PC-3 (cell line): ENCODE measurements at regions not wholly inside any gene's neighbourhood (a gene's known extent, or its start where the extent isn't known, plus 50 kb on each side); places are given as distances from the start of the nearest gene placed in this dataset.

Experiments
- ATAC-seq: fragments of 200-7000 bp; cut with Tn5 transposase; 2 replicates; pipeline ENCODE4 v1.9.1; 2020; ENCODE audit warnings: mild to moderate bottlenecking, moderate library complexity
- BruUV-seq: library from RNA; stranded (reverse); fragments of 400-500 nt; replicated peaks from 2 replicates; lab custom pipeline; 2021; lab: Mats Ljungman, UMichigan
- CTCF ChIA-PET: fragments of 300-600 bp; sonication (Branson Sonifier 250); formaldehyde crosslinking; loops from one replicate; lab custom pipeline; 2022; ENCODE audit warnings: antibody characterized with exemption; lab: Charles Lee
- POLR2A ChIA-PET: fragments of 300-600 bp; sonication (Branson Sonifier 250); formaldehyde crosslinking; loops from one replicate; lab custom pipeline; 2022; ENCODE audit warnings: antibody characterized with exemption; ENCODE audit not compliant: unreplicated experiment; lab: Charles Lee
- DNase-seq: peaks from one replicate; pipeline ENCODE4 v3.0.0-alpha.2; 2015
- H2AFZ ChIP-seq: fragments of 300-600 bp; sonication (generic); 2 replicates; pipeline ENCODE4 v1.6.0; 2016; ENCODE audit warnings: antibody characterized with exemption, low read length
- H3F3A ChIP-seq: fragments of 300-600 bp; sonication (generic); one replicate; pipeline ENCODE4 v1.6.0; 2017; ENCODE audit warnings: antibody characterized with exemption, low read length, control low read depth, mild to moderate bottlenecking; ENCODE audit not compliant: unreplicated experiment
- H3K27ac ChIP-seq: fragments of 300-600 bp; sonication (generic); 2 replicates; pipeline ENCODE4 v1.5.1; 2016; ENCODE audit warnings: mild to moderate bottlenecking, low read length
- H3K27me3 ChIP-seq: fragments of 300-600 bp; sonication (generic); 2 replicates; pipeline ENCODE4 v1.6.1; 2016; ENCODE audit warnings: low read length, mixed read lengths
- H3K36me3 ChIP-seq: fragments of 300-600 bp; sonication (generic); 2 replicates; pipeline ENCODE4 v1.6.1; 2016; ENCODE audit warnings: low read depth, mixed run types, low read length, mixed read lengths
- H3K4me1 ChIP-seq: fragments of 300-600 bp; sonication (generic); 2 replicates; pipeline ENCODE4 v1.5.1; 2016; ENCODE audit warnings: low read length; ENCODE audit not compliant: insufficient read depth
- H3K4me2 ChIP-seq: fragments of 300-600 bp; sonication (generic); 2 replicates; pipeline ENCODE4 v1.6.0; 2016; ENCODE audit warnings: low read length
- H3K4me3 ChIP-seq: fragments of 300-600 bp; sonication (generic); 2 replicates; pipeline ENCODE4 v1.5.1; 2016; ENCODE audit warnings: mild to moderate bottlenecking, low read length, mixed read lengths
- H3K79me2 ChIP-seq: fragments of 300-600 bp; sonication (generic); 2 replicates; pipeline ENCODE4 v1.6.1; 2017; ENCODE audit warnings: low read length, mixed read lengths
- H3K9ac ChIP-seq: fragments of 300-600 bp; sonication (generic); 2 replicates; pipeline ENCODE4 v1.6.0; 2016; ENCODE audit warnings: mild to moderate bottlenecking, low read length
- H3K9me2 ChIP-seq: fragments of 300-600 bp; sonication (generic); replicated peaks from 2 replicates; pipeline ENCODE4 v1.6.1; 2016; ENCODE audit warnings: mixed run types, low read length, mixed read lengths
- H3K9me3 ChIP-seq: fragments of 300-600 bp; sonication (generic); 2 replicates; pipeline ENCODE4 v1.6.1; 2016; ENCODE audit warnings: low read length, mixed read lengths
- H4K20me1 ChIP-seq: fragments of 300-600 bp; sonication (generic); 2 replicates; pipeline ENCODE4 v1.6.1; 2016; ENCODE audit warnings: low read length, mixed read lengths
- CTCF ChIP-seq: fragments of 300-600 bp; sonication (generic); conservative IDR thresholded peaks from 2 replicates; pipeline ENCODE4 v1.5.1; 2017; ENCODE audit warnings: antibody characterized with exemption, low read depth, mild to moderate bottlenecking, low read length
- EZH2 ChIP-seq: fragments of 300-600 bp; sonication (generic); IDR thresholded peaks from one replicate; pipeline ENCODE4 v1.6.1; 2017; ENCODE audit warnings: antibody characterized with exemption, mild to moderate bottlenecking, low read length; ENCODE audit not compliant: unreplicated experiment
- EZH2phosphoT487 ChIP-seq: fragments of 300-600 bp; sonication (generic); IDR thresholded peaks from 2 replicates; pipeline ENCODE4 v1.6.1; 2018; ENCODE audit warnings: mild to moderate bottlenecking, antibody characterized with exemption, low read length, borderline replicate concordance
- intact Hi-C: fragments of 100-400 bp; cut with micrococcal nuclease; formaldehyde crosslinking; loops from 2 replicates; pipeline ENCODE4 v1.9.0; 2023

GRCh38 chr5:116746668-116747067, 172.0 kb upstream of the SEMA6A start:
- Histone ChIP-seq H3K4me3 (no peak overlapping the region), H3F3A (no peaks in the 10 kb centered on the region), H3K79me2 (no peaks in the 10 kb centered on the region), H3K4me2 (no peak overlapping the region), H3K9ac (no peak overlapping the region), H3K9me2 (no peaks in the 10 kb centered on the region), H2AFZ (no peak overlapping the region), H3K9me3 (no peaks in the 10 kb centered on the region), H3K27ac (no peak overlapping the region), H3K36me3 (no peaks in the 10 kb centered on the region), H3K4me1 (no peaks in the 10 kb centered on the region), H4K20me1 (no peaks in the 10 kb centered on the region), H3K27me3 (no peaks in the 10 kb centered on the region)
- ChIA-PET POLR2A (no interaction called here), CTCF (no interaction called here)
- TF ChIP-seq EZH2phosphoT487 (no peak), EZH2 (no peak), CTCF (no peak)
- intact Hi-C loops: no loop called here
- ATAC-seq: no peak
- no peak for DNase-seq
- no TSS peak for BruUV-seq

- Histone ChIP-seq H3K36me3 (no peaks in the 10 kb centered on the region), H3K27me3 (0 out of 2 replicates have a peak, but pooled peaks cover 5% of the 10 kb centered on the region), H3K9me3 (no peaks in the 10 kb centered on the region), H2AFZ (no peak overlapping the region), H3K79me2 (no peaks in the 10 kb centered on the region), H3K4me1 (no peaks in the 10 kb centered on the region), H3K27ac (no peak overlapping the region), H4K20me1 (no peaks in the 10 kb centered on the region), H3F3A (no peaks in the 10 kb centered on the region), H3K9me2 (no peaks in the 10 kb centered on the region), H3K4me2 (no peak overlapping the region), H3K4me3 (no peak overlapping the region), H3K9ac (no peak overlapping the region)
- ATAC-seq (no peak), DNase-seq (no peak)
- CTCF ChIA-PET: no interaction called here
- no TSS peak for BruUV-seq
- no peak for TF ChIP-seq EZH2phosphoT487
- TF ChIP-seq CTCF: no peak
- TF ChIP-seq EZH2: no peak
- intact Hi-C loops: no loop called here
- POLR2A ChIA-PET: no interaction called here
Measured at GRCh38 chr5:116740771-116741170, 166.1 kb upstream of the SEMA6A start.

GRCh38 chr5:116739571-116739970, 164.9 kb upstream of the SEMA6A start:
- Histone ChIP-seq H3K79me2 (no peaks in the 10 kb centered on the region), H3K27ac (no peak overlapping the region), H3K27me3 (0 out of 2 replicates have a peak, but pooled peaks cover 5% of the 10 kb centered on the region), H4K20me1 (no peaks in the 10 kb centered on the region), H3K4me3 (no peak overlapping the region), H3K4me1 (no peaks in the 10 kb centered on the region), H3K9me3 (no peaks in the 10 kb centered on the region), H3K9ac (no peak overlapping the region), H3K36me3 (no peaks in the 10 kb centered on the region), H3K4me2 (no peak overlapping the region), H3K9me2 (no peaks in the 10 kb centered on the region), H2AFZ (no peak overlapping the region), H3F3A (no peaks in the 10 kb centered on the region)
- ATAC-seq (no peak), DNase-seq (no peak)
- no TSS peak for BruUV-seq
- no peak for TF ChIP-seq CTCF
- TF ChIP-seq EZH2phosphoT487: no peak
- TF ChIP-seq EZH2: no peak
- POLR2A ChIA-PET: no interaction called here
- CTCF ChIA-PET: no interaction called here
- intact Hi-C loops: no loop called here
